ENCODE measurements at regions not wholly inside any gene's neighbourhood (a gene's known extent, or its start where the extent isn't known, plus 50 kb on each side); places are given as distances from the start of the nearest gene placed in this dataset.
"Not testable (repeated sequence)": the region's sequence is repeated elsewhere in the genome, so short reads cannot be mapped to it uniquely, and the experiment has no call there.

DNA sequence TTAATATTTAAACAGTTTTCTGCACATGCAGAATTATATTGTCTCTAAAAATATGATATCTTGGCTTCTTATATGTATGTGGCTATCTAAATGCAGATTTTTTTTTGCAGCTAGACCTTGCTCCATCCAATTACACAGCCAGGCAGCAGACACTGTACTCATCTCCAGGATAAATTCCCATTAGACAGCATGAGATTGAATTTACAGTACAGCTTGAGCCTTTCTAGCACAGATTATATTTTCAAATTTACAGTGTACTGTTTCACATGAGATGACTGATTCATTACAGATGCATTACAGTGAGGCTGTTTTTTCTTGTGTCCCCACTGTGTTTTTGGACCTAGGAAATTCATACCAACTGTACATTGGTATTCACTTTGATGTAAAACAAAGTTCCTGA lies 134.9 kb downstream of the OTOL1 start:
- Histone ChIP-seq H3K36me3 (no peaks in the 10 kb centered on the region), H3K27me3 (no peaks in the 10 kb centered on the region), H3K9me3 (no peaks in the 10 kb centered on the region), H3K4me3 (no peak overlapping the region), H3K27ac (no peak overlapping the region), H3K4me1 (no peaks in the 10 kb centered on the region)
- TF ChIP-seq CTCF (IDR thresholded peaks at IDR 0.05), result no peak
- ATAC-seq (no peak), DNase-seq (no peak)
- intact Hi-C loops (cut with DNase I), result no loop called here

DNA sequence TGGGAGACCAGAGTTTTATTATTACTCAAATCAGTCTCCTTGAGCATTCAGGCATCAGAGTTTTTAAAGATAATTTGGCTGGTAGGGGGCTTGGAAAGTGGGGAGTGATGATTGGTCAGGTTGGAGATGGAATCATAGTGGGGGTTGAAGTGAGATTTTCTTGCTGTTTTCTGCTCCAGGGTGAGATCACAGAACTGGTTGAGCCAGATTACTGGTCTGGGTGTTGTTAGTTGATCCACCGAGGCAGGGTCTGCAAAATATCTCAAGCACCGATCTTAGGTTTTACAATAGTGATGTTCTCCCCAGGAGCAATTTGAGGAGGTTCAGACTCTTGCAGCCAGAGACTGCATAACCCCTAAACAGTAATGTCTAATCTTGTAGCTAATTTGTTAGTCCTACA lies 141.0 kb downstream of the OTOL1 start:
- no peak for ATAC-seq
- intact Hi-C loops (cut with DNase I), result no loop called here
- Histone ChIP-seq H3K9me3 (no peaks in the 10 kb centered on the region), H3K36me3 (no peaks in the 10 kb centered on the region), H3K4me3 (no peak overlapping the region), H3K4me1 (no peaks in the 10 kb centered on the region), H3K27me3 (no peaks in the 10 kb centered on the region), H3K27ac (no peak overlapping the region)
- no peak for TF ChIP-seq CTCF (IDR thresholded peaks at IDR 0.05)
- DNase-seq, result no peak

DNA sequence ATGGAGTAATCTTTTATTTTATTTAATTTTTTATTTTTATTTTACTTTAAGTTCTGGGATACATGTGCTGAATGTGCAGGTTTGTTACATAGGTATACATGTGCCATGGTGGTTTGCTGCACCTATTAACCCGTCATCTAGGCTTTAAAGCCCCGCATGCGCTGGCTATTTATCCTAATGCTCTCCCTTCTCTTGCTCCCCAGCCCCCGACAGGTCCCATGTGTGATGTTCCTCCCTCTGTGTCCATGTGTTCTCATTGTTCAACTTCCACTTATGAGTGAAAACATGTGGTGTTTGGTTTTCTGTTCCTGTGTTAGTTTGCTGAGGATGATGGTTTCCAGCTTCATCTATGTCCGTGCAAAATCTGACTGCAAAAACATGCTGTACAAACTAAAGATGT lies 142.5 kb downstream of the OTOL1 start:
- DNase-seq; H3K9me3 ChIP-seq; H3K27me3 ChIP-seq; intact Hi-C loops (cut with DNase I); H3K27ac ChIP-seq; H3K4me1 ChIP-seq; H3K4me3 ChIP-seq; ATAC-seq; H3K36me3 ChIP-seq: not testable (repeated sequence)

DNA sequence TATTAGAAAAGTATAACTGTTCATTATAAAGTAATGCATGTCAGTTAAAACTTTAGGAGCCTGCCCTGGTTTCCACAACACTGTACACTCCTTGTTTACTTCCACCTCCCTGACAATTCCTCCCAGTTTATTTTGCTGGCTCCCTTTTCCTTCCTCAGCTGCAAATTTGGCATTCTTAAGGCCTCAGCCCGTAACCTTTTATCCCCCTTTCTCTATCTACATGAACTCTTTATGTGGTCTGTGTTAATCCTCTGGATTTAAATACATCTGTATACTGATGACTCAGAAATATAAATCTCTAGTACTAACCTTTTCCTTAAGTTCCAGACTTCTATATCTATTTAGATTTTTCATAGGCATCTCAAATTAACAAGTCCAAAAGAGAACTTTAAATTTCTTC lies 143.6 kb downstream of the OTOL1 start:
- Histone ChIP-seq H3K9me3 (no peaks in the 10 kb centered on the region), H3K27me3 (no peaks in the 10 kb centered on the region), H3K4me3 (no peak overlapping the region), H3K36me3 (no peaks in the 10 kb centered on the region), H3K27ac (no peak overlapping the region), H3K4me1 (no peaks in the 10 kb centered on the region)
- intact Hi-C loops (cut with DNase I), result no loop called here
- no peak for DNase-seq
- no peak for ATAC-seq
- TF ChIP-seq CTCF (IDR thresholded peaks at IDR 0.05), result no peak

DNA sequence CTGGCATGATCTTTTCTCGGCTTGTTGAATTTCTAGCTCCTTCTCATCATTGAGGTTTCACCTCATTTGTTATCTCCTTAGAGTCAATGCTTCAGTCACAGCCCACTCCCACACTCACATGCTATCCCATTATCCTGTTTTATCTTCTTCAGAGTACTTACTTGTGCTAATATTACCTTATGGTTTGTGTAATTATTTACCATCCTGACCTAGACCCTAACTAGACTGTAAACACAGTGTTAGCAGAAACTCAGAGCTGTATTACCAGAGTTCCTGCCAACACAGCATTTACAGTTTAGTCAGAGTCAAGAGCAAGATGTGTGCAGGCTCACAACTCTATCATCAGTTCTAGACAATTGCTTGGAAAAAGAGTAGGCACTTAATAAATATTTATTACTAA lies 144.7 kb downstream of the OTOL1 start:
- ATAC-seq (no peak), DNase-seq (no peak)
- Histone ChIP-seq H3K27me3 (no peaks in the 10 kb centered on the region), H3K9me3 (no peaks in the 10 kb centered on the region), H3K27ac (no peak overlapping the region), H3K4me3 (no peak overlapping the region), H3K36me3 (no peaks in the 10 kb centered on the region), H3K4me1 (no peaks in the 10 kb centered on the region)
- intact Hi-C loops (cut with DNase I), result no loop called here
- no peak for TF ChIP-seq CTCF (IDR thresholded peaks at IDR 0.05)

- ATAC-seq, result no peak
- Histone ChIP-seq H3K4me1 (no peaks in the 10 kb centered on the region), H3K27ac (no peak overlapping the region), H3K27me3 (no peaks in the 10 kb centered on the region), H3K9me3 (no peaks in the 10 kb centered on the region), H3K4me3 (no peak overlapping the region), H3K36me3 (no peaks in the 10 kb centered on the region)
- no peak for TF ChIP-seq CTCF (IDR thresholded peaks at IDR 0.05)
- no peak for DNase-seq
- intact Hi-C loops (cut with DNase I), result no loop called here
Observed at GRCh38 chr3:161644891-161645635, 148.5 kb downstream of the OTOL1 start.

Measured in upper lobe of right lung (tissue), 1 donor.